Loucy (cell line): ENCODE measurements at regions not wholly inside any gene's neighbourhood (a gene's known extent, or its start where the extent isn't known, plus 50 kb on each side); places are given as distances from the start of the nearest gene placed in this dataset.

Source experiments
- H2AFZ ChIP-seq: fragments of 200-600 bp; sonication (generic); 2 replicates; pipeline ENCODE4 v1.6.0; 2016; ENCODE audit warnings: antibody characterized with exemption, mild to moderate bottlenecking, low read length, moderate library complexity
- H3F3A ChIP-seq: fragments of 200-600 bp; 2 replicates; pipeline ENCODE4 v1.6.0; 2016; ENCODE audit warnings: antibody characterized with exemption, low read depth, mild to moderate bottlenecking
- H3K27me3 ChIP-seq: fragments of 200-600 bp; sonication (generic); 2 replicates; pipeline ENCODE4 v1.6.1; 2014; ENCODE audit warnings: low read length, mild to moderate bottlenecking; ENCODE audit not compliant: insufficient read depth, poor library complexity, severe bottlenecking
- H3K36me3 ChIP-seq: fragments of 200-600 bp; sonication (generic); 2 replicates; pipeline ENCODE4 v1.6.1; 2016; ENCODE audit warnings: low read length; ENCODE audit not compliant: insufficient read depth
- H3K4me1 ChIP-seq: fragments of 200-600 bp; sonication (generic); 2 replicates; pipeline ENCODE4 v1.5.1; 2014; ENCODE audit warnings: low read length, mild to moderate bottlenecking; ENCODE audit not compliant: insufficient read depth, poor library complexity, severe bottlenecking
- H3K4me2 ChIP-seq: fragments of 200-600 bp; sonication (generic); 2 replicates; pipeline ENCODE4 v1.6.0; 2014; ENCODE audit warnings: antibody characterized with exemption, low read length, low read depth, mild to moderate bottlenecking; ENCODE audit not compliant: poor library complexity, severe bottlenecking
- H3K4me3 ChIP-seq: fragments of 200-600 bp; sonication (generic); 2 replicates; pipeline ENCODE4 v1.5.1; 2014; ENCODE audit warnings: low read length, mild to moderate bottlenecking, mixed read lengths; ENCODE audit not compliant: poor library complexity, severe bottlenecking
- H3K79me2 ChIP-seq: fragments of 200-600 bp; sonication (generic); 2 replicates; pipeline ENCODE4 v1.6.1; 2014; ENCODE audit warnings: low read length; ENCODE audit not compliant: insufficient read depth
- H3K9ac ChIP-seq: fragments of 200-600 bp; sonication (generic); 2 replicates; pipeline ENCODE4 v1.6.0; 2014; ENCODE audit warnings: mild to moderate bottlenecking, low read depth, low read length, moderate library complexity; ENCODE audit not compliant: poor library complexity, severe bottlenecking
- H3K9me2 ChIP-seq: fragments of 200-600 bp; sonication (generic); replicated peaks from 2 replicates; pipeline ENCODE4 v1.6.1; 2016; ENCODE audit warnings: low read depth, low read length, mixed read lengths
- H3K9me3 ChIP-seq: fragments of 200-600 bp; sonication (generic); 2 replicates; pipeline ENCODE4 v1.6.1; 2014; ENCODE audit warnings: mild to moderate bottlenecking, antibody characterized with exemption, low read length, low read depth; ENCODE audit not compliant: insufficient read depth
- H4K20me1 ChIP-seq: fragments of 200-600 bp; sonication (generic); 2 replicates; pipeline ENCODE4 v1.6.0; 2014; ENCODE audit warnings: antibody characterized with exemption, low read length, mild to moderate bottlenecking; ENCODE audit not compliant: insufficient read depth, poor library complexity, severe bottlenecking
- EZH2phosphoT487 ChIP-seq: fragments of 200-600 bp; IDR thresholded peaks from 2 replicates; pipeline ENCODE4 v1.6.1; 2018; ENCODE audit warnings: antibody characterized with exemption, mild to moderate bottlenecking, moderate library complexity, borderline replicate concordance
- TF ChIP-seq, protein P1 (sequence below): fragments of 200-600 bp; sonication (generic); conservative IDR thresholded peaks from 2 replicates; pipeline ENCODE4 v1.5.1; 2014; ENCODE audit warnings: mild to moderate bottlenecking, antibody characterized with exemption, low read length

DNA sequence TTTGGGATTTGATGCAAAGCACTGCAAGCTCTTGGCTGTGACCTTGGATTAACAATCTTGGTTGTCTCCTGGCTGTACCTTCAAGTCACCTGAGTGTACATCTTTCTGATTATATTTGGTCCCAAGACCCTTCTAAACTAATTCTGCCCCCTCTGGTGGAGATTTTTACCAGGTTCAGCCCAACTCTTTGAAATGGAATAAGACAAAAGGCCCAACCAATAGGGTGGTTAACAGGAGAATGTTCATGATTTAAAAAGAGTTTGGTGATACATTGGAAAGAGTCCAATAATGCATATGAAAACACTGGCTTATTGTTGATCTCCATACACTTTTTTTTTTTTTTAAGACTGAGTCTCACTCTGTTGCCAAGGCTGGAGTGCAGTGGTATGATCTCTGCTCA lies 77.5 kb upstream of the CD83 start:
- H3K4me1 ChIP-seq: no peaks in the 10 kb centered on the region
- peaks cover 7% of the 10 kb centered on the region for H3K27me3 ChIP-seq
- no peaks in the 10 kb centered on the region for H3F3A ChIP-seq
- TF ChIP-seq, protein P1, sequence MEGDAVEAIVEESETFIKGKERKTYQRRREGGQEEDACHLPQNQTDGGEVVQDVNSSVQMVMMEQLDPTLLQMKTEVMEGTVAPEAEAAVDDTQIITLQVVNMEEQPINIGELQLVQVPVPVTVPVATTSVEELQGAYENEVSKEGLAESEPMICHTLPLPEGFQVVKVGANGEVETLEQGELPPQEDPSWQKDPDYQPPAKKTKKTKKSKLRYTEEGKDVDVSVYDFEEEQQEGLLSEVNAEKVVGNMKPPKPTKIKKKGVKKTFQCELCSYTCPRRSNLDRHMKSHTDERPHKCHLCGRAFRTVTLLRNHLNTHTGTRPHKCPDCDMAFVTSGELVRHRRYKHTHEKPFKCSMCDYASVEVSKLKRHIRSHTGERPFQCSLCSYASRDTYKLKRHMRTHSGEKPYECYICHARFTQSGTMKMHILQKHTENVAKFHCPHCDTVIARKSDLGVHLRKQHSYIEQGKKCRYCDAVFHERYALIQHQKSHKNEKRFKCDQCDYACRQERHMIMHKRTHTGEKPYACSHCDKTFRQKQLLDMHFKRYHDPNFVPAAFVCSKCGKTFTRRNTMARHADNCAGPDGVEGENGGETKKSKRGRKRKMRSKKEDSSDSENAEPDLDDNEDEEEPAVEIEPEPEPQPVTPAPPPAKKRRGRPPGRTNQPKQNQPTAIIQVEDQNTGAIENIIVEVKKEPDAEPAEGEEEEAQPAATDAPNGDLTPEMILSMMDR: peak; percentile 52
- no peak for TF ChIP-seq EZH2phosphoT487
- H3K9ac ChIP-seq: no peak overlapping the region
- no peak overlapping the region for H2AFZ ChIP-seq
- no peak overlapping the region for H3K4me3 ChIP-seq
- no peak overlapping the region for H3K4me2 ChIP-seq
- no peaks in the 10 kb centered on the region for H3K9me2 ChIP-seq
- H3K36me3 ChIP-seq: no peaks in the 10 kb centered on the region
- H3K79me2 ChIP-seq: no peaks in the 10 kb centered on the region
- H4K20me1 ChIP-seq: no peaks in the 10 kb centered on the region
- H3K9me3 ChIP-seq: no peaks in the 10 kb centered on the region

DNA sequence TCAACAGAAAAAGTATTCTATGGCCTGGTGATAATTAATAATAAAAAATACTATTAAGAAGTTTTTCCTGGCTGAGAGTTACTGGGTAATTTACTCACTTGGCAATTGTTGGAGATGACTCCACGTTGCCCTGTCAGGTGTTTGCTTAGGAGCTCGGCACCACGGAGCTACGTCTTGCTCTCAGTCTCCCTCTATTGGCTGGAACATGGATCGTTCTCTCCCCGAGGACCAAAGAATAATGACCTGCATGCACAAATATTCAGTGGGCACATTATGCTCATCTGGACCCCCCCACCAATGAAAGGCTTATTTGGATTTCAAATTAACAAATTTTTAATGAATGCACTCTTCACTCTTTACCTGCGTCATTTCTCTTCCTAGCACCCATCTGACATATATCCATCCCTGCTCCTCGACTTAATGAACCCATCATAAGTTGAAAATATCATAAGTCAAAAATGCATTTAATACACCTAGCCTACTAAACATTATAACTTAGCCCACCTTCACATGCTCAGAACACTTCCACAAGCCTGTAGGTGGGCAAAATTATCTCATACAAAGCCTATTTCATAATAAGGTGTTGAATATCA lies 71.0 kb upstream of the CD83 start:
- Histone ChIP-seq H3K36me3 (no peaks in the 10 kb centered on the region), H3K4me3 (no peak overlapping the region), H3K4me1 (no peaks in the 10 kb centered on the region), H4K20me1 (no peaks in the 10 kb centered on the region), H3K9me3 (no peaks in the 10 kb centered on the region), H3K27me3 (peaks cover 7% of the 10 kb centered on the region), H3K9ac (no peak overlapping the region), H3F3A (no peaks in the 10 kb centered on the region), H2AFZ (no peak overlapping the region), H3K9me2 (no peaks in the 10 kb centered on the region), H3K4me2 (no peak overlapping the region), H3K79me2 (no peaks in the 10 kb centered on the region)
- TF ChIP-seq EZH2phosphoT487: no peak
- TF ChIP-seq, protein P1: peak; percentile 72

DNA sequence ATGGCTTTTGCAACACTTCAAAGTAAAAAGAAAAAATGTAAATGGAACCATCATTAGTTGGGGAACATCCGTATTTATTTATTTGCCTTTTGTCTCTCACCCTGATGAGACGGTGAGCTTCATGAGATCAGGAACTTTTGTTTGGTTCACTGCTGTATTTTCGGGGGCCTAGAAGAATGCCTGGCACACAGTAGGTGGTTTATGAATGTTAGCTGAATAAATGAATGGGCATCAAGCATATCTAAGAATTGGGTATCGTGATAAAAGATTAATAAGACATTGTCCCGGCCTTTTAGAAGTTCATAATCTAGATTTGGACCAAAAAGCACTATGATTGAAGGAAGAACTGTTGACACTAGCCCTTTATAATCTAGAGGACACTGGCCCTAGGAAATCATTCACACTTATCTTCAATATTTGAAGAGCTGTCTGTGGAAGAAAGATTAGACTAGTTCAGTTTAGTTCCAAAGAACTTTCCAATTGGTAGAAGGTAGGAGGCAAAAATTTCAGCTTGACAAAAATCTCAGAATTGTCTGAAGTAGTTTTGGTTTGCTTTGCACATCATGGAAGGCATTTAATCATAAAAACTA lies 70.3 kb upstream of the CD83 start:
- no peak overlapping the region for H2AFZ ChIP-seq
- no peaks in the 10 kb centered on the region for H3K4me1 ChIP-seq
- no peaks in the 10 kb centered on the region for H3K9me3 ChIP-seq
- H3K27me3 ChIP-seq: peaks cover 13% of the 10 kb centered on the region
- H3F3A ChIP-seq: no peaks in the 10 kb centered on the region
- no peak overlapping the region for H3K9ac ChIP-seq
- H3K4me3 ChIP-seq: no peak overlapping the region
- no peaks in the 10 kb centered on the region for H4K20me1 ChIP-seq
- no peak for TF ChIP-seq EZH2phosphoT487
- TF ChIP-seq, protein P1: no peak
- no peaks in the 10 kb centered on the region for H3K36me3 ChIP-seq
- no peaks in the 10 kb centered on the region for H3K79me2 ChIP-seq
- H3K4me2 ChIP-seq: no peak overlapping the region
- no peaks in the 10 kb centered on the region for H3K9me2 ChIP-seq
